ENCODE measurements at regions not wholly inside any gene's neighbourhood (a gene's known extent, or its start where the extent isn't known, plus 50 kb on each side); places are given as distances from the start of the nearest gene placed in this dataset.
"Not testable (repeated sequence)": the region's sequence is repeated elsewhere in the genome, so short reads cannot be mapped to it uniquely, and the experiment has no call there.

GRCh38 chr14:106750089-106750488 is 1223.7 kb downstream of the TMEM121 start:
- intact Hi-C loops (cut with DNase I); DNase-seq; H3K4me3 ChIP-seq; H3K27ac ChIP-seq; H3K36me3 ChIP-seq (ENCODE audit: insufficient read depth in 1 of 2, low read depth in 1 of 2); H3K9me3 ChIP-seq; ATAC-seq; H3K27me3 ChIP-seq (ENCODE audit: insufficient read depth in 3 of 3, low read length in 2 of 3); H3K4me1 ChIP-seq: not testable (repeated sequence)
- no CpG with 5 or more reads among the region's 3 CpGs for WGBS, 3 donors

GRCh38 chr14:106753751-106754150 is 1227.4 kb downstream of the TMEM121 start:
- H3K27me3 ChIP-seq (ENCODE audit: insufficient read depth in 3 of 3, low read length in 2 of 3); ATAC-seq; H3K9me3 ChIP-seq; H3K4me3 ChIP-seq; H3K4me1 ChIP-seq; intact Hi-C loops (cut with DNase I); DNase-seq; H3K27ac ChIP-seq; H3K36me3 ChIP-seq (ENCODE audit: insufficient read depth in 1 of 2, low read depth in 1 of 2): not testable (repeated sequence)
- WGBS, 3 donors: 19 to 44% (median 35%) methylated on average over 1 to 2 of the region's 4 CpGs

GRCh38 chr14:106757444-106757843 is 1231.1 kb downstream of the TMEM121 start:
- H3K36me3 ChIP-seq (ENCODE audit: insufficient read depth in 1 of 2, low read depth in 1 of 2); H3K9me3 ChIP-seq; H3K27me3 ChIP-seq (ENCODE audit: insufficient read depth in 3 of 3, low read length in 2 of 3); H3K4me3 ChIP-seq; intact Hi-C loops (cut with DNase I); H3K27ac ChIP-seq; H3K4me1 ChIP-seq; DNase-seq; ATAC-seq: not testable (repeated sequence)
- WGBS, 3 donors: 38 to 61% (median 40%) methylated on average over 4 to 6 of the region's 6 CpGs

- H3K4me3 ChIP-seq; H3K27ac ChIP-seq; DNase-seq; H3K36me3 ChIP-seq (ENCODE audit: insufficient read depth in 1 of 2, low read depth in 1 of 2); ATAC-seq; H3K27me3 ChIP-seq (ENCODE audit: insufficient read depth in 3 of 3, low read length in 2 of 3); intact Hi-C loops (cut with DNase I); H3K4me1 ChIP-seq; H3K9me3 ChIP-seq: not testable (repeated sequence)
- 64 to 84% (median 78%) methylated on average over 3 to 12 of the region's 15 CpGs for WGBS, 3 donors
Observed at GRCh38 chr14:106761886-106762816, 1235.8 kb downstream of the TMEM121 start.

- WGBS, 3 donors: 26 to 33% (median 32%) methylated on average over 8 to 11 of the region's 11 CpGs
- H3K27me3 ChIP-seq (ENCODE audit: insufficient read depth in 3 of 3, low read length in 2 of 3); H3K4me3 ChIP-seq; ATAC-seq; H3K9me3 ChIP-seq; DNase-seq; H3K36me3 ChIP-seq (ENCODE audit: insufficient read depth in 1 of 2, low read depth in 1 of 2); H3K27ac ChIP-seq; intact Hi-C loops (cut with DNase I); H3K4me1 ChIP-seq: not testable (repeated sequence)
Observed at GRCh38 chr14:106764968-106765369, 1238.6 kb downstream of the TMEM121 start.

GRCh38 chr14:106766145-106766544 is 1239.8 kb downstream of the TMEM121 start:
- DNase-seq (no peak), ATAC-seq (no peak)
- 12 to 49% (median 45%) methylated on average over 2 to 3 of the region's 3 CpGs for WGBS, 3 donors
- no peaks in the 10 kb centered on the region for H3K9me3 ChIP-seq
- H3K27ac ChIP-seq: no peak overlapping the region
- H3K27me3 ChIP-seq (ENCODE audit: insufficient read depth in 3 of 3, low read length in 2 of 3): no peaks in the 10 kb centered on the region
- no peak for TF ChIP-seq CTCF (IDR thresholded peaks at IDR 0.05)
- intact Hi-C loops (cut with DNase I): no loop called here
- H3K4me3 ChIP-seq: no peak overlapping the region
- H3K4me1 ChIP-seq: no peaks in the 10 kb centered on the region
- no peaks in the 10 kb centered on the region for H3K36me3 ChIP-seq (ENCODE audit: insufficient read depth in 1 of 2, low read depth in 1 of 2)

- H3K27ac ChIP-seq; H3K36me3 ChIP-seq (ENCODE audit: insufficient read depth in 1 of 2, low read depth in 1 of 2); H3K4me1 ChIP-seq; H3K4me3 ChIP-seq; H3K9me3 ChIP-seq; DNase-seq; ATAC-seq; H3K27me3 ChIP-seq (ENCODE audit: insufficient read depth in 3 of 3, low read length in 2 of 3); intact Hi-C loops (cut with DNase I): not testable (repeated sequence)
- WGBS, 3 donors: 26 to 27% (median 26%) methylated on average over 4 to 5 of the region's 5 CpGs
Observed at GRCh38 chr14:106766551-106767277, 1240.3 kb downstream of the TMEM121 start.

- H3K4me1 ChIP-seq: not testable (repeated sequence)
- 46 to 56% (median 54%) methylated on average over 7 to 8 of the region's 8 CpGs for WGBS, 3 donors
Observed at GRCh38 chr14:106768230-106768629, 1241.8 kb downstream of the TMEM121 start.

GRCh38 chr14:106768972-106769700 is 1242.8 kb downstream of the TMEM121 start:
- 57 to 60% (median 59%) methylated on average over 8 of the region's 8 CpGs for whole genome bisulfite sequencing, 3 donors
- H3K27me3 ChIP-seq (ENCODE audit: insufficient read depth in 3 of 3, low read length in 2 of 3); H3K4me3 ChIP-seq; H3K27ac ChIP-seq; intact Hi-C loops (cut with DNase I); H3K36me3 ChIP-seq (ENCODE audit: insufficient read depth in 1 of 2, low read depth in 1 of 2); H3K9me3 ChIP-seq; H3K4me1 ChIP-seq; ATAC-seq; DNase-seq: not testable (repeated sequence)

More at GRCh38 chr14:106768230-106768629, 1241.8 kb downstream of the TMEM121 start:
- DNase-seq; H3K36me3 ChIP-seq (ENCODE audit: insufficient read depth in 1 of 2, low read depth in 1 of 2); H3K27ac ChIP-seq; intact Hi-C loops (cut with DNase I); H3K4me3 ChIP-seq; H3K27me3 ChIP-seq (ENCODE audit: insufficient read depth in 3 of 3, low read length in 2 of 3); H3K9me3 ChIP-seq; ATAC-seq: not testable (repeated sequence)
